ENCODE measurements at regions not wholly inside any gene's neighbourhood (a gene's known extent, or its start where the extent isn't known, plus 50 kb on each side); places are given as distances from the start of the nearest gene placed in this dataset.

DNA sequence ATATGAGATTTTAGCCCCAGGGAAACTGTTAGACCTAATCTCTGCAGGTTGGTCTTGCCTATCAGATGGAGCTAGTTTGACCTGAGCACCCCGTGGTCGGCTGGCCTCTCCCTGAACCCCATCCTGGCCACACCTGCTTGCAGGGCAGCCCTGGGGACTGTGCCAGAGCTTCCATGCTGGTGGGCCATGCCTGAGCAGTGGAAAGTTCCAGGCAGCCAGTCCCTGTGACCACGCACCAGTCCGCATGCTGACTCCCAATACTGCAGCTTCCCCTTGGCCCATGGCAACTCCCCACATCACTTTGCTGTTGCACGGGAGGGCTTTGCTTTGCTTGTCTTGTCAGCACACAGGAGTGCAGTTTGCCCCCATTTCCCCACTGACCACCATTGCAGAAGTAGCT, 427.8 kb upstream of the SEMA3D start:
- H3K9me3 ChIP-seq, result no peaks in the 10 kb centered on the region
- H3K27ac ChIP-seq, result no peak overlapping the region
- WGBS, result 96% methylated on average over 5 of the region's 5 CpGs

DNA sequence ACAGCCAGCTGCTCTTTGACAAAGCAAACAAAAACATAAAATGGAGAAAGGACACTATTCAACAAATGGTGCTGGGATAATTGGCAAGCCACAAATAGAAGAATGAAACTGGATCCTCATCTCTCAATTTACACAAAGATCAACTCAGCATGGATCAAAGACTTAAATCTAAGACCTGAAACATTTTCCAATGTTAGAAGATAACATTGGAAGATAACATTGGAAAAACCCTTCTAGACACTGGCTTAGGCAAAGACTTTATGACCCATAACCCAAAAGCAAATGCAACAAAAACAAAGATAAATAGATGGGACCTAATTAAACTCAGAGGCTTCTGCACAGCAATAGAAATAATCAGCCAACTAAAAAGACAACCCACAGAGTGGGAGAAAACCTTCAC, 425.7 kb upstream of the SEMA3D start:
- no peak for DNase-seq (ENCODE audit: low spot score in 2 of 2)
- Histone ChIP-seq H3K27ac (no peak overlapping the region), H3K36me3 (no peaks in the 10 kb centered on the region), H3K27me3 (no peaks in the 10 kb centered on the region), H3K4me1 (no peaks in the 10 kb centered on the region), H3K4me3 (no peak overlapping the region), H3K9me3 (no peaks in the 10 kb centered on the region)
- TF ChIP-seq, protein P1, sequence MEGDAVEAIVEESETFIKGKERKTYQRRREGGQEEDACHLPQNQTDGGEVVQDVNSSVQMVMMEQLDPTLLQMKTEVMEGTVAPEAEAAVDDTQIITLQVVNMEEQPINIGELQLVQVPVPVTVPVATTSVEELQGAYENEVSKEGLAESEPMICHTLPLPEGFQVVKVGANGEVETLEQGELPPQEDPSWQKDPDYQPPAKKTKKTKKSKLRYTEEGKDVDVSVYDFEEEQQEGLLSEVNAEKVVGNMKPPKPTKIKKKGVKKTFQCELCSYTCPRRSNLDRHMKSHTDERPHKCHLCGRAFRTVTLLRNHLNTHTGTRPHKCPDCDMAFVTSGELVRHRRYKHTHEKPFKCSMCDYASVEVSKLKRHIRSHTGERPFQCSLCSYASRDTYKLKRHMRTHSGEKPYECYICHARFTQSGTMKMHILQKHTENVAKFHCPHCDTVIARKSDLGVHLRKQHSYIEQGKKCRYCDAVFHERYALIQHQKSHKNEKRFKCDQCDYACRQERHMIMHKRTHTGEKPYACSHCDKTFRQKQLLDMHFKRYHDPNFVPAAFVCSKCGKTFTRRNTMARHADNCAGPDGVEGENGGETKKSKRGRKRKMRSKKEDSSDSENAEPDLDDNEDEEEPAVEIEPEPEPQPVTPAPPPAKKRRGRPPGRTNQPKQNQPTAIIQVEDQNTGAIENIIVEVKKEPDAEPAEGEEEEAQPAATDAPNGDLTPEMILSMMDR (IDR thresholded peaks at IDR 0.05), result no peak
- TF ChIP-seq POLR2AphosphoS5 (IDR thresholded peaks at IDR 0.05) (no peak), EP300 (IDR thresholded peaks at IDR 0.05) (no peak), POLR2A (IDR thresholded peaks at IDR 0.05) (no peak)

More for the DNA sequence above, 427.8 kb upstream of the SEMA3D start:
- Histone ChIP-seq H3K4me1 (no peaks in the 10 kb centered on the region), H3K27me3 (no peaks in the 10 kb centered on the region), H3K36me3 (no peaks in the 10 kb centered on the region), H3K4me3 (no peak overlapping the region)
- no peak for DNase-seq (ENCODE audit: low spot score in 2 of 2)
- no peak for TF ChIP-seq POLR2A (IDR thresholded peaks at IDR 0.05)
- no peak for TF ChIP-seq EP300 (IDR thresholded peaks at IDR 0.05)
- TF ChIP-seq POLR2AphosphoS5 (IDR thresholded peaks at IDR 0.05), result no peak
- TF ChIP-seq, protein P1 (IDR thresholded peaks at IDR 0.05), result no peak

DNA sequence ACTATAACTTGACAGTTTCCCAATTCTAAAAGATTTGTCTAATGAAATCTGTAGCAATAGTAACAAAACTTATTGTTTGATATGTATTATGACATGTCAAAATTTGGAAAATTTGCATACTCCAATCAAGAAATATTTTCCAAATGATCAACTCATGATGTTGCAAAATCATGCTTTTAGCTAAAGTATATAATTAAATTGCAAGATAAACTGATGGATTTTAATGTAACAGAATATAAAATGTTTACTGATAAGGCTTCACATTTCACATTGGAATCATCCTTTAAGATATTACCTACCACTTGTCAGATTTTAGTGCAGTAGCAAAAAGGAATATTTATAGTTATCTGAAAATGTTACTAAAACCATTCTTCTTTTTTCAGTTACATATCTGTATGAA, 421.9 kb upstream of the SEMA3D start:
- no peaks in the 10 kb centered on the region for H3K36me3 ChIP-seq
- TF ChIP-seq, protein P1 (IDR thresholded peaks at IDR 0.05), result no peak
- no peak for TF ChIP-seq POLR2A (IDR thresholded peaks at IDR 0.05)
- no peak for TF ChIP-seq POLR2AphosphoS5 (IDR thresholded peaks at IDR 0.05)
- no peak for TF ChIP-seq EP300 (IDR thresholded peaks at IDR 0.05)
- H3K9me3 ChIP-seq, result no peaks in the 10 kb centered on the region
- H3K27me3 ChIP-seq, result no peaks in the 10 kb centered on the region
- no peaks in the 10 kb centered on the region for H3K4me1 ChIP-seq
- no peak overlapping the region for H3K27ac ChIP-seq
- H3K4me3 ChIP-seq, result no peak overlapping the region
- DNase-seq (ENCODE audit: low spot score in 2 of 2), result no peak

DNA sequence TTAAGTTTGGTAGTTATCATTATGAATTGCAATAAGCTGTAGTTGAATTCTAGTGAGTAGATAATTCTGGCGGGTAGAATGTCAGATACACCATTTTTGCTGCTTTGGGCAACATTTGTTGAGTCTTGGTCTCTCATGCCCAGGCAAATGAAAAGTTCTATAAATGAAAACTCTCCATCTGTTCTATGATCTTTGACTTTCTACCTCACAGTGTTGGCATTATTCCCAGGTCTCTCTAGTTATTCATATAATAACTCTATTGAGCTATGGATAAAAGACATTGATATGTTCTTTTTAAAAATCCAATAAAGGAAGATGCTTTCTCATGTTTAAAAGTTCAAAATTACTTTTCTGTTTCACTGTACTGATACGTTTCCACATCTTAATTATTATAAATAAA, 415.3 kb upstream of the SEMA3D start:
- 47% methylated on average over 2 of the region's 2 CpGs for WGBS
- Histone ChIP-seq H3K36me3 (no peaks in the 10 kb centered on the region), H3K27ac (no peak overlapping the region), H3K4me1 (no peaks in the 10 kb centered on the region), H3K27me3 (no peaks in the 10 kb centered on the region), H3K4me3 (no peak overlapping the region), H3K9me3 (no peaks in the 10 kb centered on the region)
- TF ChIP-seq POLR2AphosphoS5 (IDR thresholded peaks at IDR 0.05), result no peak
- no peak for DNase-seq (ENCODE audit: low spot score in 2 of 2)

DNA sequence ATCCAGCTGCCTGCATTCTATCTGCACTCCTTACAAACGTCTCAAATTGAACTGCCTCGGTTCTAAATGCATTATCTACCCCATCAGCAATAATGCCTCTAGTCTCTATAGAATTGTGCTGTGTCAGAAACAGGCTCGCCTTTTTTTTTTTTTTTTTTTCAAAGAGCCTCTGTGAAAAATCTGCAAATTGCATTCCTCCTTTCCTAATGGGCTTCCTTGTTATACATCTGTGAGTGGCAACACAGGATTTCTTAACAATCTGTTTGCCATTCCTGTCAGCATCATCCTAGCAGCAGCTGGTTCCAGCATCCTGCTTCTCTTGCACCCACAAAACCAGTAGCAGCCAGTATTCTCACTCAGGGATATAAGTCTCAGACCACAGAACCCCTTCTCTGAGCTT, 413.5 kb upstream of the SEMA3D start:
- no peak for TF ChIP-seq EP300 (IDR thresholded peaks at IDR 0.05)
- no peak for TF ChIP-seq POLR2AphosphoS5 (IDR thresholded peaks at IDR 0.05)
- TF ChIP-seq, protein P1 (IDR thresholded peaks at IDR 0.05), result no peak
- no peak for TF ChIP-seq POLR2A (IDR thresholded peaks at IDR 0.05)
- no peak overlapping the region for H3K4me3 ChIP-seq
- no peaks in the 10 kb centered on the region for H3K4me1 ChIP-seq
- WGBS, result 33% methylated on average over 3 of the region's 3 CpGs
- no peak for DNase-seq (ENCODE audit: low spot score in 2 of 2)
- H3K36me3 ChIP-seq, result no peaks in the 10 kb centered on the region
- H3K9me3 ChIP-seq, result no peaks in the 10 kb centered on the region
- no peaks in the 10 kb centered on the region for H3K27me3 ChIP-seq
- H3K27ac ChIP-seq, result no peak overlapping the region

DNA sequence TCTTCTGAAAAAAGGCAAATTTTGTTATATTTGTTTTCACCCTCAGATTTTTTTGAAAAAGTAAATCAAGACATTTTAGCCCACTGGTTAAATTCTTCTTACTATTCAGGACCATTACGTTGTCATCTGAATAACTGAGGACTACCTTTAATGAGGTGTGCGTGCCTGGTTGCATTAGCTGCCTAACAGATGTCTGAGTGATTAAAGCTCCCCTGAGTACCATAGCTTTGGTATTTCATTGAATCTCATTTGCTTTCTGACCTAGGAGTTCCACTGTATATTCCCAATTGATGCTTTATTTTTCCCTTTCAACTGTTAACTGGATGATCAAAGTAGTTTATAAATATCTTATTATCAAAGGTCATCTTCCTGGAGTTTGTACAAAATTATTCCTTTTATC, 410.0 kb upstream of the SEMA3D start:
- H3K27me3 ChIP-seq, result no peaks in the 10 kb centered on the region
- no peaks in the 10 kb centered on the region for H3K36me3 ChIP-seq
- H3K9me3 ChIP-seq, result no peaks in the 10 kb centered on the region
- no peak for TF ChIP-seq POLR2A (IDR thresholded peaks at IDR 0.05)
- no peak for TF ChIP-seq EP300 (IDR thresholded peaks at IDR 0.05)
- TF ChIP-seq, protein P1 (IDR thresholded peaks at IDR 0.05), result no peak
- no peak for TF ChIP-seq POLR2AphosphoS5 (IDR thresholded peaks at IDR 0.05)
- H3K27ac ChIP-seq, result no peak overlapping the region
- DNase-seq (ENCODE audit: low spot score in 2 of 2), result no peak
- no peak overlapping the region for H3K4me3 ChIP-seq
- no peaks in the 10 kb centered on the region for H3K4me1 ChIP-seq
- 45% methylated on average over 2 of the region's 2 CpGs for WGBS
